ENCODE measurements at regions not wholly inside any gene's neighbourhood (a gene's known extent, or its start where the extent isn't known, plus 50 kb on each side); places are given as distances from the start of the nearest gene placed in this dataset.
"Not testable (repeated sequence)": the region's sequence is repeated elsewhere in the genome, so short reads cannot be mapped to it uniquely, and the experiment has no call there.

- not testable (repeated sequence) for FAIRE-seq; H3K27ac ChIP-seq (ENCODE audit: low read depth in 1 of 3, low read length in 2 of 3); H3K4me1 ChIP-seq (ENCODE audit: control insufficient read depth in 3 of 3, insufficient read depth in 2 of 3, low read depth in 1 of 3, low read length in 2 of 3); DNase-seq; H3K36me3 ChIP-seq (ENCODE audit: control insufficient read depth in 3 of 3, insufficient read depth in 2 of 3, low read depth in 1 of 3, low read length in 3 of 3); H3K4me3 ChIP-seq (ENCODE audit: low read depth in 1 of 3, low read length in 3 of 3); H3K9me3 ChIP-seq (ENCODE audit: control insufficient read depth in 2 of 2, insufficient read depth in 1 of 2, low read depth in 1 of 2, low read length in 1 of 2); H3K27me3 ChIP-seq (ENCODE audit: control insufficient read depth in 3 of 3, insufficient read depth in 3 of 3, low read length in 3 of 3)
- 11 to 19% (median 13%) methylated on average over 1 of the region's 1 CpG for WGBS, 3 donors
These were observed 1460.2 kb downstream of the FOXD4L5 start for GRCh38 chr9:63824804-63825203.

- H3K27ac ChIP-seq (ENCODE audit: low read depth in 1 of 3, low read length in 2 of 3); H3K36me3 ChIP-seq (ENCODE audit: control insufficient read depth in 3 of 3, insufficient read depth in 2 of 3, low read depth in 1 of 3, low read length in 3 of 3); H3K4me3 ChIP-seq (ENCODE audit: low read depth in 1 of 3, low read length in 3 of 3); H3K27me3 ChIP-seq (ENCODE audit: control insufficient read depth in 3 of 3, insufficient read depth in 3 of 3, low read length in 3 of 3); H3K9me3 ChIP-seq (ENCODE audit: control insufficient read depth in 2 of 2, insufficient read depth in 1 of 2, low read depth in 1 of 2, low read length in 1 of 2); FAIRE-seq; H3K4me1 ChIP-seq (ENCODE audit: control insufficient read depth in 3 of 3, insufficient read depth in 2 of 3, low read depth in 1 of 3, low read length in 2 of 3): not testable (repeated sequence)
- peak in 1 of 2 donors; percentile 27 for DNase-seq
- WGBS, 3 donors, result 64 to 66% (median 65%) methylated on average over 8 of the region's 8 CpGs
These were observed 1461.4 kb downstream of the FOXD4L5 start for GRCh38 chr9:63823375-63824201.

- not testable (repeated sequence) for DNase-seq; H3K36me3 ChIP-seq (ENCODE audit: control insufficient read depth in 3 of 3, insufficient read depth in 2 of 3, low read depth in 1 of 3, low read length in 3 of 3); H3K4me1 ChIP-seq (ENCODE audit: control insufficient read depth in 3 of 3, insufficient read depth in 2 of 3, low read depth in 1 of 3, low read length in 2 of 3); H3K27me3 ChIP-seq (ENCODE audit: control insufficient read depth in 3 of 3, insufficient read depth in 3 of 3, low read length in 3 of 3); H3K4me3 ChIP-seq (ENCODE audit: low read depth in 1 of 3, low read length in 3 of 3); H3K9me3 ChIP-seq (ENCODE audit: control insufficient read depth in 2 of 2, insufficient read depth in 1 of 2, low read depth in 1 of 2, low read length in 1 of 2); H3K27ac ChIP-seq (ENCODE audit: low read depth in 1 of 3, low read length in 2 of 3); FAIRE-seq
- 60 to 67% (median 63%) methylated on average over 6 of the region's 6 CpGs for WGBS, 3 donors
These were observed 1462.2 kb downstream of the FOXD4L5 start for GRCh38 chr9:63822615-63823374.

GRCh38 chr9:63821293-63821692, 1463.7 kb downstream of the FOXD4L5 start:
- H3K4me1 ChIP-seq (ENCODE audit: control insufficient read depth in 3 of 3, insufficient read depth in 2 of 3, low read depth in 1 of 3, low read length in 2 of 3); H3K27ac ChIP-seq (ENCODE audit: low read depth in 1 of 3, low read length in 2 of 3); H3K4me3 ChIP-seq (ENCODE audit: low read depth in 1 of 3, low read length in 3 of 3); H3K36me3 ChIP-seq (ENCODE audit: control insufficient read depth in 3 of 3, insufficient read depth in 2 of 3, low read depth in 1 of 3, low read length in 3 of 3); FAIRE-seq: not testable (repeated sequence)
- Histone ChIP-seq H3K9me3 (ENCODE audit: control insufficient read depth in 2 of 2, insufficient read depth in 1 of 2, low read depth in 1 of 2, low read length in 1 of 2) (peaks cover 7 to 19% of the 10 kb centered on the region in 2 donors), H3K27me3 (ENCODE audit: control insufficient read depth in 3 of 3, insufficient read depth in 3 of 3, low read length in 3 of 3) (peaks cover 0 to 19% (median 4%) of the 10 kb centered on the region in 3 donors)
- DNase-seq, result peak; percentile 16
- 63 to 68% (median 66%) methylated on average over 10 of the region's 10 CpGs for WGBS, 3 donors

- H3K27me3 ChIP-seq (ENCODE audit: control insufficient read depth in 3 of 3, insufficient read depth in 3 of 3, low read length in 3 of 3), result peaks cover 0 to 19% (median 4%) of the 10 kb centered on the region in 3 donors
- not testable (repeated sequence) for H3K27ac ChIP-seq (ENCODE audit: low read depth in 1 of 3, low read length in 2 of 3); DNase-seq; FAIRE-seq; H3K4me1 ChIP-seq (ENCODE audit: control insufficient read depth in 3 of 3, insufficient read depth in 2 of 3, low read depth in 1 of 3, low read length in 2 of 3); H3K36me3 ChIP-seq (ENCODE audit: control insufficient read depth in 3 of 3, insufficient read depth in 2 of 3, low read depth in 1 of 3, low read length in 3 of 3); H3K4me3 ChIP-seq (ENCODE audit: low read depth in 1 of 3, low read length in 3 of 3)
- 77 to 81% (median 80%) methylated on average over 13 of the region's 13 CpGs for WGBS, 3 donors
- H3K9me3 ChIP-seq (ENCODE audit: control insufficient read depth in 2 of 2, insufficient read depth in 1 of 2, low read depth in 1 of 2, low read length in 1 of 2), result peaks cover 7 to 19% of the 10 kb centered on the region in 2 donors
These were observed 1464.1 kb downstream of the FOXD4L5 start for GRCh38 chr9:63820882-63821281.

- FAIRE-seq; H3K4me3 ChIP-seq (ENCODE audit: low read depth in 1 of 3, low read length in 3 of 3): not testable (repeated sequence)
- peaks cover 0 to 19% (median 4%) of the 10 kb centered on the region in 3 donors for H3K27me3 ChIP-seq (ENCODE audit: control insufficient read depth in 3 of 3, insufficient read depth in 3 of 3, low read length in 3 of 3)
These were observed 1464.6 kb downstream of the FOXD4L5 start for GRCh38 chr9:63820383-63820782.

GRCh38 chr9:63817622-63818518, 1467.1 kb downstream of the FOXD4L5 start:
- DNase-seq, result peak; percentile 13 to 36
- no peak for FAIRE-seq
- peaks cover 0 to 19% (median 4%) of the 10 kb centered on the region in 3 donors for H3K27me3 ChIP-seq (ENCODE audit: control insufficient read depth in 3 of 3, insufficient read depth in 3 of 3, low read length in 3 of 3)
- peaks cover 4 to 23% of the 10 kb centered on the region in 2 donors for H3K9me3 ChIP-seq (ENCODE audit: control insufficient read depth in 2 of 2, insufficient read depth in 1 of 2, low read depth in 1 of 2, low read length in 1 of 2)
- 32 to 42% (median 42%) methylated on average over 41 of the region's 41 CpGs for WGBS, 3 donors
- H3K36me3 ChIP-seq (ENCODE audit: control insufficient read depth in 3 of 3, insufficient read depth in 2 of 3, low read depth in 1 of 3, low read length in 3 of 3), result no peaks in the 10 kb centered on the region
- no peak overlapping the region for H3K27ac ChIP-seq (ENCODE audit: low read depth in 1 of 3, low read length in 2 of 3)
- H3K4me1 ChIP-seq (ENCODE audit: control insufficient read depth in 3 of 3, insufficient read depth in 2 of 3, low read depth in 1 of 3, low read length in 2 of 3), result peaks cover 0 to 5% (median 0%) of the 10 kb centered on the region in 3 donors
- peak overlapping the region in 2 of 3 donors; percentile 29 to 31 for H3K4me3 ChIP-seq (ENCODE audit: low read depth in 1 of 3, low read length in 3 of 3)

More at GRCh38 chr9:63820383-63820782, 1464.6 kb downstream of the FOXD4L5 start:
- peaks cover 7 to 19% of the 10 kb centered on the region in 2 donors for H3K9me3 ChIP-seq (ENCODE audit: control insufficient read depth in 2 of 2, insufficient read depth in 1 of 2, low read depth in 1 of 2, low read length in 1 of 2)
- H3K27ac ChIP-seq (ENCODE audit: low read depth in 1 of 3, low read length in 2 of 3); H3K4me1 ChIP-seq (ENCODE audit: control insufficient read depth in 3 of 3, insufficient read depth in 2 of 3, low read depth in 1 of 3, low read length in 2 of 3); DNase-seq; H3K36me3 ChIP-seq (ENCODE audit: control insufficient read depth in 3 of 3, insufficient read depth in 2 of 3, low read depth in 1 of 3, low read length in 3 of 3): not testable (repeated sequence)
- 77 to 89% (median 82%) methylated on average over 3 of the region's 3 CpGs for WGBS, 3 donors

All from small intestine (tissue), 7 donors.